HCT116 (cell line): ENCODE measurements at regions not wholly inside any gene's neighbourhood (a gene's known extent, or its start where the extent isn't known, plus 50 kb on each side); places are given as distances from the start of the nearest gene placed in this dataset.

Source experiments
- ATAC-seq: fragments of 200-7000 bp; cut with Tn5 transposase; 2 replicates; pipeline ENCODE4 v1.9.1; 2020; ENCODE audit warnings: mild to moderate bottlenecking, moderate library complexity
- BruUV-seq: library from RNA; stranded (reverse); fragments of 400-500 nt; replicated peaks from 2 replicates; lab custom pipeline; 2021; lab: Mats Ljungman, UMichigan
- CTCF ChIA-PET: fragments of 300-600 bp; sonication (Branson Sonifier 250); formaldehyde crosslinking; loops from one replicate; lab custom pipeline; 2021; ENCODE audit warnings: antibody characterized with exemption; lab: Charles Lee
- POLR2A ChIA-PET: fragments of 300-600, 350-600 bp; sonication (Branson Sonifier 250); formaldehyde crosslinking; loops from one replicate; lab custom pipeline; 2021; ENCODE audit warnings: antibody characterized with exemption; lab: Charles Lee
- RAD21 ChIA-PET, 2 experiments: fragments of 300-600 bp; sonication (Branson Sonifier 250); formaldehyde crosslinking; loops; one replicate each; lab custom pipeline; 2023; ENCODE audit warnings: low total read pairs in 2 of 2; ENCODE audit not compliant: uncharacterized antibody in 2 of 2, unreplicated experiment in 2 of 2, low non-redundant PET in 1 of 2; lab: Charles Lee
- DNase-seq: peaks from one replicate; pipeline ENCODE4 v3.0.0-alpha.2; 2010; ENCODE audit warnings: low read depth, low spot score
- H2AFZ ChIP-seq: fragments of 200-600 bp; shearing (Covaris generic), sonication (generic); 2 replicates; pipeline ENCODE4 v1.6.1; 2017; ENCODE audit warnings: low read depth, mixed run types, mixed read lengths, antibody characterized with exemption, low read length; ENCODE audit not compliant: poor library complexity, severe bottlenecking
- H3K27ac ChIP-seq: 2 replicates; pipeline ENCODE4 v1.5.1; 2012; ENCODE audit warnings: low read depth, low read length
- H3K27me3 ChIP-seq: fragments of 200-600 bp; sonication (generic); 2 replicates; pipeline ENCODE4 v1.6.1; 2016; ENCODE audit warnings: mixed run types, low read length, mixed read lengths; ENCODE audit not compliant: insufficient read depth
- H3K36me3 ChIP-seq, 2 experiments: fragments of 200-500 bp in 1 of 2; fragments of 200-600 bp in 1 of 2; sonication (Bioruptor generic) in 1 of 2; sonication (generic) in 1 of 2; 2 replicates each; pipeline versions ENCODE4 v1.5.1 to v1.6.1; 2014 to 2016; ENCODE audit warnings: low read length in 2 of 2, inconsistent platforms in 1 of 2, mixed read lengths in 1 of 2, mixed run types in 1 of 2; ENCODE audit not compliant: insufficient read depth in 2 of 2, control insufficient read depth in 1 of 2
- H3K4me1 ChIP-seq, 2 experiments: fragments of 200-600 bp in 1 of 2; sonication (generic) in 1 of 2; 2 replicates each; pipeline versions ENCODE4 v1.5.1 to v1.6.1; 2012 to 2017; ENCODE audit warnings: low read length in 2 of 2, inconsistent platforms in 1 of 2, mild to moderate bottlenecking in 1 of 2, mixed read lengths in 1 of 2, mixed run types in 1 of 2, moderate library complexity in 1 of 2; ENCODE audit not compliant: insufficient read depth in 2 of 2, control insufficient read depth in 1 of 2
- H3K4me2 ChIP-seq: fragments of 200-600 bp; sonication (generic); 2 replicates; pipeline ENCODE4 v1.6.1; 2017; ENCODE audit warnings: mixed run types, low read length, mixed read lengths
- H3K4me3 ChIP-seq, 2 experiments: fragments of 200-600 bp in 1 of 2; sonication (generic) in 1 of 2; replicated peaks in 1 of 2; 2 replicates each; pipeline ENCODE4 v1.5.1; 2011 to 2016; ENCODE audit warnings: low read length in 2 of 2, control low read depth in 1 of 2, low read depth in 1 of 2, mild to moderate bottlenecking in 1 of 2, mixed read lengths in 1 of 2, mixed run types in 1 of 2
- H3K79me2 ChIP-seq: fragments of 200-600 bp; sonication (generic); 2 replicates; pipeline ENCODE4 v1.6.1; 2017; ENCODE audit warnings: mild to moderate bottlenecking, mixed run types, low read length, moderate library complexity, mixed read lengths; ENCODE audit not compliant: insufficient read depth
- H3K9ac ChIP-seq: fragments of 200-600 bp; sonication (generic); 2 replicates; pipeline ENCODE4 v1.6.1; 2016; ENCODE audit warnings: low read length, mixed read lengths
- H3K9me2 ChIP-seq: fragments of 200-600 bp; sonication (generic), shearing (Covaris generic); 2 replicates; pipeline ENCODE4 v1.6.1; 2017; ENCODE audit warnings: mixed run types, mild to moderate bottlenecking, moderate library complexity; ENCODE audit not compliant: insufficient read depth
- H3K9me3 ChIP-seq, 2 experiments: fragments of 200-500 bp in 1 of 2; fragments of 200-600 bp in 1 of 2; sonication (Bioruptor generic) in 1 of 2; sonication (generic) in 1 of 2; 2 replicates each; pipeline ENCODE4 v1.6.1; 2014 to 2017; ENCODE audit warnings: low read length in 2 of 2, mixed read lengths in 2 of 2, inconsistent platforms in 1 of 2, low read depth in 1 of 2, mild to moderate bottlenecking in 1 of 2, mixed run types in 1 of 2, moderate library complexity in 1 of 2; ENCODE audit not compliant: control insufficient read depth in 1 of 2, insufficient read depth in 1 of 2
- H4K20me1 ChIP-seq: fragments of 200-600 bp; sonication (generic), shearing (Covaris generic); 2 replicates; pipeline ENCODE4 v1.6.1; 2017; ENCODE audit warnings: mixed run types, mild to moderate bottlenecking, moderate library complexity; ENCODE audit not compliant: insufficient read depth
- CBX3 ChIP-seq: IDR thresholded peaks from 2 replicates; pipeline ENCODE4 v1.6.1; 2012; ENCODE audit warnings: low read depth
- CEBPB ChIP-seq: IDR thresholded peaks from 2 replicates; pipeline ENCODE4 v1.6.1; 2012; ENCODE audit warnings: low read depth
- CTCF ChIP-seq, 3 experiments: fragments of 200-600 bp in 1 of 3; sonication (generic) in 1 of 3; IDR thresholded peaks in 2 of 3; conservative IDR thresholded peaks in 1 of 3; 2 replicates each; pipeline ENCODE4 v1.5.1; 2012 to 2017; ENCODE audit warnings: low read depth in 2 of 3, low read length in 2 of 3, antibody characterized with exemption in 1 of 3, borderline replicate concordance in 1 of 3, control low read depth in 1 of 3, mild to moderate bottlenecking in 1 of 3, mixed read lengths in 1 of 3, mixed run types in 1 of 3, moderate library complexity in 1 of 3; ENCODE audit not compliant: insufficient read depth in 1 of 3
- ELF1 ChIP-seq: IDR thresholded peaks from 2 replicates; pipeline ENCODE4 v1.6.1; 2012; ENCODE audit warnings: low read depth, borderline replicate concordance
- FOSL1 ChIP-seq: IDR thresholded peaks from 2 replicates; pipeline ENCODE4 v1.6.1; 2012; ENCODE audit warnings: low read depth
- JUND ChIP-seq: IDR thresholded peaks from 2 replicates; pipeline ENCODE4 v1.6.1; 2012
- MAX ChIP-seq: IDR thresholded peaks from 2 replicates; pipeline ENCODE4 v1.6.1; 2012
- POLR2AphosphoS5 ChIP-seq: IDR thresholded peaks from 2 replicates; pipeline ENCODE4 v1.6.1; 2011; ENCODE audit warnings: mild to moderate bottlenecking, low read depth, low read length, moderate library complexity
- REST ChIP-seq: IDR thresholded peaks from 2 replicates; pipeline ENCODE4 v1.6.1; 2012; ENCODE audit warnings: low read depth
- ZFX ChIP-seq: fragments of 450-650 bp; IDR thresholded peaks from 2 replicates; pipeline ENCODE4 v1.6.1; 2017
- ZNF274 ChIP-seq: fragments of 200-500 bp; sonication (Bioruptor generic); IDR thresholded peaks from 2 replicates; pipeline ENCODE4 v1.6.1; 2014; ENCODE audit warnings: mild to moderate bottlenecking, low read depth, low read length, inconsistent platforms
- intact Hi-C: fragments of 100-400 bp; cut with micrococcal nuclease; formaldehyde crosslinking; loops from 2 replicates; pipeline ENCODE4 v1.10.0; 2022

- ATAC-seq, result no peak
- Histone ChIP-seq H3K79me2 (no peaks in the 10 kb centered on the region), H3K4me3 (no peak overlapping the region), H3K27ac (no peak overlapping the region), H2AFZ (no peak overlapping the region), H3K9me2 (no peaks in the 10 kb centered on the region), H3K9ac (no peak overlapping the region), H4K20me1 (no peaks in the 10 kb centered on the region), H3K36me3 (no peaks in the 10 kb centered on the region), H3K27me3 (no peaks in the 10 kb centered on the region), H3K4me2 (no peak overlapping the region), H3K9me3 (peaks cover 0 to 20% of the 10 kb centered on the region in 2 experiments; a peak in 2 of 4 replicates), H3K4me1 (no peaks in the 10 kb centered on the region)
- TF ChIP-seq POLR2AphosphoS5 (no peak), CBX3 (no peak), REST (no peak)
- BruUV-seq, result no TSS peak
- no peak for DNase-seq
- ChIA-PET CTCF (no interaction called here), RAD21 (no interaction called here), POLR2A (no interaction called here)
- intact Hi-C loops, result no loop called here
These were observed 1533.0 kb downstream of the UQCRFS1 start for GRCh38 chr19:27679905-27680304.

- H3K27ac ChIP-seq, result no peak overlapping the region
- H3K36me3 ChIP-seq, result no peaks in the 10 kb centered on the region
- no peaks in the 10 kb centered on the region for H3K9me2 ChIP-seq
- POLR2A ChIA-PET, result no interaction called here
- no peak overlapping the region for H2AFZ ChIP-seq
- no peaks in the 10 kb centered on the region for H3K4me1 ChIP-seq
- no TSS peak for BruUV-seq
- DNase-seq, result no peak
- H3K4me3 ChIP-seq, result no peak overlapping the region
- no peaks in the 10 kb centered on the region for H4K20me1 ChIP-seq
- no peak for ATAC-seq
- no peaks in the 10 kb centered on the region for H3K79me2 ChIP-seq
- H3K27me3 ChIP-seq, result no peaks in the 10 kb centered on the region
- H3K9ac ChIP-seq, result no peak overlapping the region
- intact Hi-C loops, result no loop called here
- CTCF ChIA-PET, result no interaction called here
- no peak overlapping the region for H3K4me2 ChIP-seq
- RAD21 ChIA-PET, result no interaction called here
- peaks cover 0 to 17% of the 10 kb centered on the region in 2 experiments; a peak in 2 of 4 replicates for H3K9me3 ChIP-seq
- TF ChIP-seq JUND (no peak), REST (no peak), POLR2AphosphoS5 (no peak), CEBPB (no peak), ZFX (no peak), ZNF274 (no peak), MAX (no peak), CTCF (IDR thresholded peaks at IDR 0.05 in 2 of 3, conservative IDR thresholded peaks at IDR 0.05 in 1 of 3; ENCODE audit: borderline replicate concordance in 1 of 3, insufficient read depth in 1 of 3, low read depth in 2 of 3, low read length in 2 of 3) (no peak), FOSL1 (no peak), ELF1 (no peak)
These were observed 1533.6 kb downstream of the UQCRFS1 start for GRCh38 chr19:27679399-27679798.
